HEK293 (cell line): ENCODE measurements at regions not wholly inside any gene's neighbourhood (a gene's known extent, or its start where the extent isn't known, plus 50 kb on each side); places are given as distances from the start of the nearest gene placed in this dataset.

ENCODE experiments used
- CTCF ChIP-seq: fragments of 450-650 bp; formaldehyde crosslinking; IDR thresholded peaks from 2 replicates; pipeline ENCODE4 v1.5.1; 2016; ENCODE audit warnings: missing biosample characterization, missing genetic modification characterization
- TCF7L2 ChIP-seq: IDR thresholded peaks from 2 replicates; pipeline ENCODE4 v1.6.1; 2011; ENCODE audit warnings: low read depth, mild to moderate bottlenecking, inconsistent platforms, low read length, moderate library complexity, borderline replicate concordance
- ZNF114 ChIP-seq: fragments of 450-650 bp; formaldehyde crosslinking; IDR thresholded peaks from 2 replicates; pipeline ENCODE4 v1.5.0; 2017; ENCODE audit warnings: missing biosample characterization, missing genetic modification characterization
- ZNF133 ChIP-seq: fragments of 450-650 bp; formaldehyde crosslinking; IDR thresholded peaks from 2 replicates; pipeline ENCODE4 v1.5.1; 2016; ENCODE audit warnings: missing biosample characterization, missing genetic modification characterization
- ZNF184 ChIP-seq: fragments of 450-650 bp; IDR thresholded peaks from 2 replicates; pipeline ENCODE4 v1.5.1; 2018; ENCODE audit warnings: missing biosample characterization, mild to moderate bottlenecking, missing genetic modification characterization
- ZNF394 ChIP-seq: fragments of 450-650 bp; formaldehyde crosslinking; IDR thresholded peaks from 2 replicates; pipeline ENCODE4 v1.5.1; 2016; ENCODE audit warnings: missing biosample characterization, missing genetic modification characterization, mild to moderate bottlenecking, moderate library complexity, borderline replicate concordance
- ZNF510 ChIP-seq: fragments of 450-650 bp; formaldehyde crosslinking; IDR thresholded peaks from 2 replicates; pipeline ENCODE4 v1.5.1; 2018; ENCODE audit warnings: mild to moderate bottlenecking, missing genetic modification characterization, missing biosample characterization; ENCODE audit not compliant: insufficient replicate concordance
- ZNF561 ChIP-seq: fragments of 450-650 bp; IDR thresholded peaks from 2 replicates; pipeline ENCODE4 v1.5.1; 2018; ENCODE audit warnings: missing biosample characterization, missing genetic modification characterization, borderline replicate concordance
- ZNF600 ChIP-seq: fragments of 450-650 bp; formaldehyde crosslinking; IDR thresholded peaks from 2 replicates; pipeline ENCODE4 v1.5.1; 2016; ENCODE audit warnings: missing biosample characterization, missing genetic modification characterization
- ZNF639 ChIP-seq: fragments of 450-650 bp; formaldehyde crosslinking; IDR thresholded peaks from 2 replicates; pipeline ENCODE4 v1.5.1; 2016; ENCODE audit warnings: missing biosample characterization, missing genetic modification characterization
- ZNF837 ChIP-seq: fragments of 450-650 bp; formaldehyde crosslinking; IDR thresholded peaks from 2 replicates; pipeline ENCODE4 v1.5.1; 2016; ENCODE audit warnings: missing biosample characterization, missing genetic modification characterization
- TF ChIP-seq, protein P1 (sequence below): fragments of 450-650 bp; IDR thresholded peaks from 2 replicates; pipeline ENCODE4 v1.5.1; 2018; ENCODE audit warnings: missing biosample characterization, missing genetic modification characterization
- TF ChIP-seq, protein P2 (sequence below): fragments of 450-650 bp; formaldehyde crosslinking; IDR thresholded peaks from 2 replicates; pipeline ENCODE4 v1.5.1; 2016; ENCODE audit warnings: missing biosample characterization, missing genetic modification characterization

GRCh38 chr1:242735323-242735722 is 210.8 kb upstream of the PLD5 start:
- TF ChIP-seq ZNF561 (tag by site-specific recombination) (no peak), CTCF (tag by site-specific recombination) (no peak), ZNF837 (tag by site-specific recombination) (no peak), ZNF184 (tag by site-specific recombination) (no peak), ZNF639 (tag by site-specific recombination) (no peak), ZNF394 (tag by site-specific recombination) (no peak), ZNF600 (no peak), ZNF114 (tag by site-specific recombination) (no peak), ZNF133 (no peak), ZNF510 (tag by site-specific recombination) (no peak), TCF7L2 (no peak)
- TF ChIP-seq, protein P1, sequence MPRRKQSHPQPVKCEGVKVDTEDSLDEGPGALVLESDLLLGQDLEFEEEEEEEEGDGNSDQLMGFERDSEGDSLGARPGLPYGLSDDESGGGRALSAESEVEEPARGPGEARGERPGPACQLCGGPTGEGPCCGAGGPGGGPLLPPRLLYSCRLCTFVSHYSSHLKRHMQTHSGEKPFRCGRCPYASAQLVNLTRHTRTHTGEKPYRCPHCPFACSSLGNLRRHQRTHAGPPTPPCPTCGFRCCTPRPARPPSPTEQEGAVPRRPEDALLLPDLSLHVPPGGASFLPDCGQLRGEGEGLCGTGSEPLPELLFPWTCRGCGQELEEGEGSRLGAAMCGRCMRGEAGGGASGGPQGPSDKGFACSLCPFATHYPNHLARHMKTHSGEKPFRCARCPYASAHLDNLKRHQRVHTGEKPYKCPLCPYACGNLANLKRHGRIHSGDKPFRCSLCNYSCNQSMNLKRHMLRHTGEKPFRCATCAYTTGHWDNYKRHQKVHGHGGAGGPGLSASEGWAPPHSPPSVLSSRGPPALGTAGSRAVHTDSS, result no peak
- TF ChIP-seq, protein P2, sequence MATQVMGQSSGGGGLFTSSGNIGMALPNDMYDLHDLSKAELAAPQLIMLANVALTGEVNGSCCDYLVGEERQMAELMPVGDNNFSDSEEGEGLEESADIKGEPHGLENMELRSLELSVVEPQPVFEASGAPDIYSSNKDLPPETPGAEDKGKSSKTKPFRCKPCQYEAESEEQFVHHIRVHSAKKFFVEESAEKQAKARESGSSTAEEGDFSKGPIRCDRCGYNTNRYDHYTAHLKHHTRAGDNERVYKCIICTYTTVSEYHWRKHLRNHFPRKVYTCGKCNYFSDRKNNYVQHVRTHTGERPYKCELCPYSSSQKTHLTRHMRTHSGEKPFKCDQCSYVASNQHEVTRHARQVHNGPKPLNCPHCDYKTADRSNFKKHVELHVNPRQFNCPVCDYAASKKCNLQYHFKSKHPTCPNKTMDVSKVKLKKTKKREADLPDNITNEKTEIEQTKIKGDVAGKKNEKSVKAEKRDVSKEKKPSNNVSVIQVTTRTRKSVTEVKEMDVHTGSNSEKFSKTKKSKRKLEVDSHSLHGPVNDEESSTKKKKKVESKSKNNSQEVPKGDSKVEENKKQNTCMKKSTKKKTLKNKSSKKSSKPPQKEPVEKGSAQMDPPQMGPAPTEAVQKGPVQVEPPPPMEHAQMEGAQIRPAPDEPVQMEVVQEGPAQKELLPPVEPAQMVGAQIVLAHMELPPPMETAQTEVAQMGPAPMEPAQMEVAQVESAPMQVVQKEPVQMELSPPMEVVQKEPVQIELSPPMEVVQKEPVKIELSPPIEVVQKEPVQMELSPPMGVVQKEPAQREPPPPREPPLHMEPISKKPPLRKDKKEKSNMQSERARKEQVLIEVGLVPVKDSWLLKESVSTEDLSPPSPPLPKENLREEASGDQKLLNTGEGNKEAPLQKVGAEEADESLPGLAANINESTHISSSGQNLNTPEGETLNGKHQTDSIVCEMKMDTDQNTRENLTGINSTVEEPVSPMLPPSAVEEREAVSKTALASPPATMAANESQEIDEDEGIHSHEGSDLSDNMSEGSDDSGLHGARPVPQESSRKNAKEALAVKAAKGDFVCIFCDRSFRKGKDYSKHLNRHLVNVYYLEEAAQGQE (tag by site-specific recombination), result no peak
